HG02798 (cell line): ENCODE measurements at regions not wholly inside any gene's neighbourhood (a gene's known extent, or its start where the extent isn't known, plus 50 kb on each side); places are given as distances from the start of the nearest gene placed in this dataset.
A peak's percentile ranks its signal among the peaks of the same experiment; 100 is the strongest.
"Not testable (repeated sequence)": the region's sequence is repeated elsewhere in the genome, so short reads cannot be mapped to it uniquely, and the experiment has no call there.

Experiments used
- ATAC-seq: cut with Tn5 transposase; IDR thresholded peaks from one replicate; pipeline ENCODE4 v1.9.1; 2021; ENCODE audit warnings: mild to moderate bottlenecking; ENCODE audit not compliant: unreplicated experiment, poor library complexity

GRCh38 chr5:114957384-114957783 is 212.3 kb downstream of the TRIM36 start:
- peak; percentile 73 for ATAC-seq

DNA sequence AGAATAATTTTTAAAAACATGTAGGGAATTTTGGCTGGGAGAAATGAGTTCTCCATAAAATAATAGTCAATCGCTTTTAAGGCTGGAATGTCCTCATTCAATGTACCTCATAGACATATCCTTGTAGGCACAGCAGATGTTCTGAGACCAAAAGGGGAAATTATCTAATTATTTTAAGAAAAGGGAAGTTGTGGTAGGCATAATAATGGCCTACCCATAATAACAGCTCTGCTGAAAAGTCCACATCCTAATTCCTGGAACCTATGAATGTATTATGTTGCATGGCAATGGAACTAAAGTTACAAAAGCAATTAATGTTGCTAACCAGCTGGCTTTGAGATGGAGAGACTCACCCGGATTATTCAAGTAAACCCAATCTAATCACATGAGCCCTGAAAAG is 216.1 kb downstream of the TRIM36 start:
- no peak for ATAC-seq

- ATAC-seq = no peak
These were observed 216.8 kb downstream of the TRIM36 start for GRCh38 chr5:114952876-114953275.

DNA sequence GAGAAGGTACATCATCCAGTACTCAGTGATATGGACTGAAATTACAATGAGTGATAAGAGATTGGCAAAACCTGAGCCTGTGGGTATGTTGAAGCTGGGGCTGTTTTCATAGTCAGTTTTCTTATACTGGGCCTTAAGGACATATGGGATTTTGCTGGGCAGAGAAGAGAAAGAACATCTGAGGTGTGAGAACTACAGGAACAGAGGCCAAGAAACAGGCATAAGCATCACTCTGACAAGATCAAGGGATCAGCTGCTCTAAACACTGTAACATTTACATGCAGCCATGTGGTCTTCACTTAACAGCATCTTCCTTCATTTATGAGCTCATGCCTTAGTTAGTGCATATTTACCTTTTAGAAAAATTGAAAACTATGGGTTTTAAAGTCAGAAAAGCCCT is 220.0 kb downstream of the TRIM36 start:
- ATAC-seq = no peak

- no peak for ATAC-seq
These were observed 220.6 kb downstream of the TRIM36 start for GRCh38 chr5:114948986-114949621.

GRCh38 chr5:114948363-114948762 is 221.3 kb downstream of the TRIM36 start:
- no peak for ATAC-seq

DNA sequence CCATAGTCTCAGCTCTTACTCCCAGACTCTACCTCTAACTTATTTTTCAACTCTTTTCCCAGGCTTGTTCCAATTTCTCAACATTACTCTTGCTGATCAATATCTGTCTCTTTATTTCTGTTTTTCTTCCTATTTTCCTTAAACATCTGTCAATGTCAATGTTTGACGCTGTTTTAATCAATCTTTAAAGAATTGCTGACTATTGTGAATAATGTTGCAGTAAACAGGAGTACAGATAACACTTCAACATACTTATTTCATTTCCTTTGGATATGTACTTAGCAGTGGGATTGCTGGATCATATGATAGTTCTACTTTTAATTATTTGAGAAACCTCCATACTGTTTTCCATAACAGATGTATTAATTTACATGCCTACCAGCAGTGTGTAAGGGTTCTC is 229.0 kb downstream of the TRIM36 start:
- no peak for ATAC-seq

DNA sequence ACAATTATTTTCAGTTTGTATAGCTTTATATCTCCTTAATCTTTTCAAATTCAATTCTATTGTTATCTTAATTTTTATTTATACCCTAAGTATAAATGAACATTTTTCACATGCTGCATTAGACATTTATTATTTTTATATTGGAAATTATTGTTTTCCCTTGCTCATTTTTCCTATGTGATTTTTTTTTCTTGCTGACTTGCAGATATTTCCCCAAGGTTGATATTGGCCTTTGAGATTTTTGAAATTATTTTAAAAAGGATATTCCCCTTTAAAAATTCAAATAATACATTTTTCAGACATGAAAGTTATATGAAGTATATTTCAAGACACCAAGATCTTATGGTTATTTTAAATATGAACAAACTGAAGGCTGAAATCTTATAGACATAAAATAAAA is 234.2 kb downstream of the TRIM36 start:
- no peak for ATAC-seq

GRCh38 chr5:114928644-114929462 is 240.9 kb downstream of the TRIM36 start:
- ATAC-seq = no peak

DNA sequence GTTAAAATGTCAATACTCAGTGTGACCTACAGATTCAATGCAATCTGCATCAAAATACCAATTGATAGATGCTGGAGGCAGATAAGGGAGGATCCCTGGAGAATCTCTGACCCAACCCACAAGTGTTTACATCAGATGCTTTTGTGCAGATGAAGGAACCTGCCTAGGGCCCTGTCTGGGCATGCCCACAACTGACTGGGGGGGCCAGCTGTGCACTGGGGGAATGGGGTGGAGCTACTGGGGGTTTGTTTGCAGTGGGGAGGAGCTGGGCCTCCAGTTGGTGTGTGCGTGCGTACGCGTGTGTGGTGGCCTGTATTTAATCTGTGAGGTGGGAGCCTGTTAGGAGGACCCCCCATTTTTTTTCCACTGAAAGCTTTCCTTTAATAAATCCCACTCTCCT is 244.9 kb downstream of the TRIM36 start:
- ATAC-seq = no peak

GRCh38 chr5:114912189-114912920 is 257.4 kb downstream of the TRIM36 start:
- ATAC-seq = no peak

DNA sequence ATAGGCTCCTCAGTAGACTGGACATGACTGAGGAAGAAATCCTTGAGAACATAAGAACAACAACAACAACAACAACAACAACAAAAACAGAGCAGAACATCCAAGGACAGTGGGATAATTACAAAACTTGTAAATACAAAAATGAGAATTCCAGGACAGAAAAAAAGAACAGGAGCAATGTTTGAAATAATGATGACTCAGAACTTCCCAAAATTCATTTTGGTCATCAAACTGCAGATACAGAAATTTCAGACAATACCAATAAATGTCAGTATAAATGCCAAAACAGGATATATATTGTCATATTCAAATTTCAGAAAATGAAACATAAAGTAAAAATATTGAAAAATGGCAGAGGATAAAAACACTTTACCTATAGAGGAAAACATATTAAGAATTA is 259.0 kb downstream of the TRIM36 start:
- no peak for ATAC-seq

GRCh38 chr5:114909424-114909823 is 260.3 kb downstream of the TRIM36 start:
- no peak for ATAC-seq

- no peak for ATAC-seq
These were observed 265.9 kb downstream of the TRIM36 start for GRCh38 chr5:114903767-114904166.

GRCh38 chr5:114898602-114899001 is 271.1 kb downstream of the TRIM36 start:
- no peak for ATAC-seq

GRCh38 chr5:114883675-114884074 is 286.0 kb downstream of the TRIM36 start:
- no peak for ATAC-seq

DNA sequence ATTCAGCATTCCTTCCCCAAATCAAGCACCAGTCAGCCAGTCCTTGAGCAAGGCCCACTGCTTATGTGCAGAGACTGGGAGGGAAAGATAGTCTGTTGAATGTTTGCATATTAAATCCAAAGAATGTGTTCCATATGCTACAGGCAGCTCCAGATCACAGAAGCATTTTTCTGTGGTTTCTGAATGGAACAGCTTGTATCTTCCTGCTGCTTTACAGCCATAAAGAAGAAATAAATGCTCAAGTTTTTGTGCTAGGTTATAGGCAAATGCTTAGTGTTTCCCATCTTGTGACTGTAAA is 310.3 kb downstream of the TRIM36 start:
- no peak for ATAC-seq

DNA sequence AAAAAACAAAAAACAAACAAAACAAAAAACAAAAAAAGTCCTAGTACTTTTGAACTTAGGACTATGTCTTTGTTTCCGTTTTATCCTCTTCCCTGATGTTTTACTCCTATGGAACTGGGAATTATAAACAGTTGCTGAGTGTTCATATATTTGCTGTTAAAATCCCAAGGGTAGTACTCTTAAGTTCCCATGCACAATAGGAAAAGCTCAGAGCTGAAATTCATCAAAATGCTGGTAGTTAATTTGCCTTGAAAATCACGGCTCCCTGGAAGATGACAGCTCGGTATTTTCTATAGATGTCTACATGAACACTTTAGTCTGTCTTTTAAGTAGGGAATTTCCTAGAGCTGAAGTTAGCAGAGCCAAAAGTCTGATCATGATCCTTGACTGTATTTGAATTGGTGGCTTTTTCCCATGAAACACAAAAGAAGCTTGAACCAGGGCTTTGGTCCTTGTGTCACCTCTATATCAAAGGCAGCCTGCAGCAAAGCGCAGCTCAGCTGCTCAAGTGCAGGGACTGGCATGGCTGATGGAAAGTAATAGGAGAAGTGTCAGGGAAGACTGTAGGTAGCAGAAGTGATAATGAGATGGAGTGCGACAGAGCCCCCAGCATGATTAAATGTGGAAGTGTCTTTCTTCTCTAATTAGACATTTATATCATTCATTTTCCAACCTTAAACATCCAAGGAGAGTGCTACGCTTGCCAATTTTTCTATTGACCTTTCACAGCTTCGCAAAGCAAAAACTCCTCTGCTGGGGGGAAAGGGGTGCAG is 310.9 kb downstream of the TRIM36 start:
- no peak for ATAC-seq

GRCh38 chr5:114857941-114858551 is 311.7 kb downstream of the TRIM36 start:
- ATAC-seq = no peak

GRCh38 chr5:114844711-114845110 is 325.0 kb downstream of the TRIM36 start:
- not testable (repeated sequence) for ATAC-seq
